ENCODE measurements at regions not wholly inside any gene's neighbourhood (a gene's known extent, or its start where the extent isn't known, plus 50 kb on each side); places are given as distances from the start of the nearest gene placed in this dataset.

- TF ChIP-seq, protein P1, sequence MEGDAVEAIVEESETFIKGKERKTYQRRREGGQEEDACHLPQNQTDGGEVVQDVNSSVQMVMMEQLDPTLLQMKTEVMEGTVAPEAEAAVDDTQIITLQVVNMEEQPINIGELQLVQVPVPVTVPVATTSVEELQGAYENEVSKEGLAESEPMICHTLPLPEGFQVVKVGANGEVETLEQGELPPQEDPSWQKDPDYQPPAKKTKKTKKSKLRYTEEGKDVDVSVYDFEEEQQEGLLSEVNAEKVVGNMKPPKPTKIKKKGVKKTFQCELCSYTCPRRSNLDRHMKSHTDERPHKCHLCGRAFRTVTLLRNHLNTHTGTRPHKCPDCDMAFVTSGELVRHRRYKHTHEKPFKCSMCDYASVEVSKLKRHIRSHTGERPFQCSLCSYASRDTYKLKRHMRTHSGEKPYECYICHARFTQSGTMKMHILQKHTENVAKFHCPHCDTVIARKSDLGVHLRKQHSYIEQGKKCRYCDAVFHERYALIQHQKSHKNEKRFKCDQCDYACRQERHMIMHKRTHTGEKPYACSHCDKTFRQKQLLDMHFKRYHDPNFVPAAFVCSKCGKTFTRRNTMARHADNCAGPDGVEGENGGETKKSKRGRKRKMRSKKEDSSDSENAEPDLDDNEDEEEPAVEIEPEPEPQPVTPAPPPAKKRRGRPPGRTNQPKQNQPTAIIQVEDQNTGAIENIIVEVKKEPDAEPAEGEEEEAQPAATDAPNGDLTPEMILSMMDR (IDR thresholded peaks at IDR 0.05; ENCODE audit: low read depth, low read length), result no peak
- no peak for TF ChIP-seq EZH2phosphoT487 (IDR thresholded peaks at IDR 0.05; ENCODE audit: low read depth)
These were observed 124.5 kb upstream of the CCDC150 start for GRCh38 chr2:196515051-196515450.

All from OCI-LY3 (cell line).